IMR-90 (cell line): ENCODE measurements at regions not wholly inside any gene's neighbourhood (a gene's known extent, or its start where the extent isn't known, plus 50 kb on each side); places are given as distances from the start of the nearest gene placed in this dataset.
A peak's percentile ranks its signal among the peaks of the same experiment; 100 is the strongest.

Experiments used
- BHLHE40 ChIP-seq: fragments of 150-350 bp; IDR thresholded peaks from 2 replicates; pipeline ENCODE4 v1.6.1; 2016; ENCODE audit warnings: mild to moderate bottlenecking, low read depth, low read length
- CEBPB ChIP-seq: IDR thresholded peaks from 2 replicates; pipeline ENCODE4 v1.6.1; 2012; ENCODE audit warnings: low read depth, low read length, improper control_type of control experiment
- CHD1 ChIP-seq: IDR thresholded peaks from 2 replicates; pipeline ENCODE4 v1.6.1; 2012; ENCODE audit warnings: low read depth, low read length, improper control_type of control experiment
- CTCF ChIP-seq: conservative IDR thresholded peaks from 2 replicates; pipeline ENCODE4 v1.5.1; 2012; ENCODE audit warnings: mild to moderate bottlenecking, low read depth, low read length, improper control_type of control experiment
- ELK1 ChIP-seq: fragments of 150-350 bp; IDR thresholded peaks from 2 replicates; pipeline ENCODE4 v1.6.1; 2016; ENCODE audit warnings: low read depth, mild to moderate bottlenecking, low read length, moderate library complexity, borderline replicate concordance
- MAFK ChIP-seq: IDR thresholded peaks from 2 replicates; pipeline ENCODE4 v1.6.1; 2012; ENCODE audit warnings: low read depth, low read length, improper control_type of control experiment
- MAZ ChIP-seq: IDR thresholded peaks from 2 replicates; pipeline ENCODE4 v1.6.1; 2012; ENCODE audit warnings: low read depth, mild to moderate bottlenecking, low read length, improper control_type of control experiment, moderate library complexity, borderline replicate concordance
- MXI1 ChIP-seq: IDR thresholded peaks from 2 replicates; pipeline ENCODE4 v1.6.1; 2012; ENCODE audit warnings: low read depth, mild to moderate bottlenecking, low read length, moderate library complexity, borderline replicate concordance
- NFE2L2 ChIP-seq: fragments of 150-350 bp; IDR thresholded peaks from 2 replicates; pipeline ENCODE4 v1.6.1; 2016; ENCODE audit warnings: low read depth, mild to moderate bottlenecking, low read length
- POLR2A ChIP-seq: IDR thresholded peaks from 2 replicates; pipeline ENCODE4 v1.6.1; 2012; ENCODE audit warnings: mild to moderate bottlenecking, low read depth, low read length
- RAD21 ChIP-seq: IDR thresholded peaks from 2 replicates; pipeline ENCODE4 v1.6.1; 2012; ENCODE audit warnings: low read length, improper control_type of control experiment
- RCOR1 ChIP-seq: IDR thresholded peaks from 2 replicates; pipeline ENCODE4 v1.6.1; 2012; ENCODE audit warnings: mild to moderate bottlenecking, low read length, improper control_type of control experiment; ENCODE audit not compliant: insufficient replicate concordance
- RFX5 ChIP-seq: IDR thresholded peaks from 2 replicates; pipeline ENCODE4 v1.8.0; 2012; ENCODE audit warnings: low read depth, mild to moderate bottlenecking, low read length, moderate library complexity
- USF2 ChIP-seq: fragments of 150-350 bp; IDR thresholded peaks from 2 replicates; pipeline ENCODE4 v1.6.1; 2017; ENCODE audit warnings: mild to moderate bottlenecking, antibody characterized with exemption, low read length, low read depth

- TF ChIP-seq CTCF (peak; percentile 47), ELK1 (no peak), RFX5 (no peak), BHLHE40 (no peak), USF2 (no peak), NFE2L2 (no peak), RCOR1 (no peak), POLR2A (no peak), CHD1 (no peak), CEBPB (no peak), MAFK (no peak), MXI1 (no peak), MAZ (no peak), RAD21 (peak; percentile 58)
Observed at GRCh38 chr13:27354379-27354778, 70.0 kb upstream of the GTF3A start.
